ENCODE measurements at regions not wholly inside any gene's neighbourhood (a gene's known extent, or its start where the extent isn't known, plus 50 kb on each side); places are given as distances from the start of the nearest gene placed in this dataset.

GRCh38 chr5:40223884-40224402 is 455.8 kb upstream of the PTGER4 start:
- TF ChIP-seq, protein P1, sequence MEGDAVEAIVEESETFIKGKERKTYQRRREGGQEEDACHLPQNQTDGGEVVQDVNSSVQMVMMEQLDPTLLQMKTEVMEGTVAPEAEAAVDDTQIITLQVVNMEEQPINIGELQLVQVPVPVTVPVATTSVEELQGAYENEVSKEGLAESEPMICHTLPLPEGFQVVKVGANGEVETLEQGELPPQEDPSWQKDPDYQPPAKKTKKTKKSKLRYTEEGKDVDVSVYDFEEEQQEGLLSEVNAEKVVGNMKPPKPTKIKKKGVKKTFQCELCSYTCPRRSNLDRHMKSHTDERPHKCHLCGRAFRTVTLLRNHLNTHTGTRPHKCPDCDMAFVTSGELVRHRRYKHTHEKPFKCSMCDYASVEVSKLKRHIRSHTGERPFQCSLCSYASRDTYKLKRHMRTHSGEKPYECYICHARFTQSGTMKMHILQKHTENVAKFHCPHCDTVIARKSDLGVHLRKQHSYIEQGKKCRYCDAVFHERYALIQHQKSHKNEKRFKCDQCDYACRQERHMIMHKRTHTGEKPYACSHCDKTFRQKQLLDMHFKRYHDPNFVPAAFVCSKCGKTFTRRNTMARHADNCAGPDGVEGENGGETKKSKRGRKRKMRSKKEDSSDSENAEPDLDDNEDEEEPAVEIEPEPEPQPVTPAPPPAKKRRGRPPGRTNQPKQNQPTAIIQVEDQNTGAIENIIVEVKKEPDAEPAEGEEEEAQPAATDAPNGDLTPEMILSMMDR (conservative IDR thresholded peaks at IDR 0.05; ENCODE audit: low read depth, low read length), result no peak
- TF ChIP-seq EZH2 (IDR thresholded peaks at IDR 0.05; ENCODE audit: borderline replicate concordance, low read depth, low read length, poor library complexity, severe bottlenecking), result no peak

Data from A673 (cell line).